Psoas muscle (tissue), 7 donors: ENCODE measurements at regions not wholly inside any gene's neighbourhood (a gene's known extent, or its start where the extent isn't known, plus 50 kb on each side); places are given as distances from the start of the nearest gene placed in this dataset.

Experiments
- ATAC-seq, 4 donors: fragments of 200-7000 bp; cut with Tn5 transposase; one replicate each; pipeline ENCODE4 v1.9.1; 2020; ENCODE audit warnings: moderate library complexity in 3 of 4, mild to moderate bottlenecking in 2 of 4
- DNase-seq, 2 donors: peaks; one replicate each; pipeline ENCODE4 v3.0.0-alpha.2; 2020
- H3K27ac ChIP-seq: fragments of 200-600 bp; one replicate; pipeline ENCODE4 v1.8.0; 2022
- H3K27me3 ChIP-seq, 3 donors: fragments of 200-600 bp in 1 of 3; one replicate each; pipeline versions ENCODE4 v1.6.1 to v1.8.0; 2013 to 2022; ENCODE audit warnings: low read length in 2 of 3, mild to moderate bottlenecking in 2 of 3, moderate library complexity in 1 of 3; ENCODE audit not compliant: insufficient read depth in 3 of 3
- H3K36me3 ChIP-seq, 2 donors: fragments of 200-600 bp in 1 of 2; one replicate each; pipeline versions ENCODE4 v1.6.1 to v1.8.0; 2013 to 2022; ENCODE audit warnings: low read depth in 1 of 2, mild to moderate bottlenecking in 1 of 2, moderate library complexity in 1 of 2; ENCODE audit not compliant: insufficient read depth in 1 of 2
- H3K4me1 ChIP-seq: fragments of 200-600 bp; one replicate; pipeline ENCODE4 v1.8.0; 2022
- H3K4me3 ChIP-seq: fragments of 200-600 bp; one replicate; pipeline ENCODE4 v1.8.0; 2022; ENCODE audit warnings: mild to moderate bottlenecking
- H3K9me3 ChIP-seq: fragments of 200-600 bp; one replicate; pipeline ENCODE4 v1.8.0; 2022
- CTCF ChIP-seq: fragments of 200-600 bp; IDR thresholded peaks from one replicate; pipeline ENCODE4 v1.8.0; 2022; ENCODE audit warnings: antibody characterized with exemption
- WGBS, 3 donors: extraction: QIAGEN DNeasy Blood & Tissue Kit; methylation state at CpG; one replicate each; pipeline versions ENCODE4 v1.1.6 to v1.1.7; 2013; 5-methylcytosine and 5-hydroxymethylcytosine counted together
- intact Hi-C, 2 donors: fragments of 100-400 bp; cut with DNase I; formaldehyde crosslinking; loops; one replicate each; pipeline versions ENCODE4 v1.11.0 to v1.14.2; 2022
- donor health status: healthy with polysubstance abuse.
- donor health status: DM: no; HTN: no; CAD: no; lungs with moderate emphysema.
- donor health status: Bipolar disorder and iron deficiency.
- donor health status: healthy.
- donor health status: DM: yes; HTN: yes; CAD: no.
- donor health status: DM: no; HTN: no; CAD: no.
- donor health status: DM: yes; HTN: yes; CAD: no.

- no peaks in the 10 kb centered on the region for H3K36me3 ChIP-seq
- peaks cover 36% of the 10 kb centered on the region for H3K4me1 ChIP-seq
- ATAC-seq (peak in 3 of 4 donors; percentile 64 to 84 (median 82)), DNase-seq (no peak)
- intact Hi-C loops: loop anchor here in 1 of 2 donors (10.0 kb wide), 1 partner anchor 57 kb away; no protein-coding TSS in a partner anchor
- no peaks in the 10 kb centered on the region for H3K9me3 ChIP-seq
- 71 to 81% (median 78%) methylated on average over 1 of the region's 1 CpG for WGBS, 3 donors
- H3K27me3 ChIP-seq: no peaks in the 10 kb centered on the region
- TF ChIP-seq CTCF: no peak
- H3K4me3 ChIP-seq: no peak overlapping the region
- no peak overlapping the region for H3K27ac ChIP-seq
Observed at GRCh38 chr11:128407962-128408361, 179.4 kb downstream of the ETS1 start.

- ATAC-seq: no peak
- Histone ChIP-seq H3K36me3 (no peaks in the 10 kb centered on the region), H3K4me1 (peaks cover 42% of the 10 kb centered on the region), H3K27me3 (no peaks in the 10 kb centered on the region), H3K9me3 (no peaks in the 10 kb centered on the region), H3K27ac (no peak overlapping the region), H3K4me3 (no peak overlapping the region)
- no peak for DNase-seq
- no peak for TF ChIP-seq CTCF
- intact Hi-C loops: loop anchor here in 1 of 2 donors (10.0 kb wide), 1 partner anchor 59 kb away; no protein-coding TSS in a partner anchor
- WGBS, 3 donors: 47 to 61% (median 48%) methylated on average over 8 of the region's 8 CpGs
Observed at GRCh38 chr11:128405714-128406662, 181.4 kb downstream of the ETS1 start.

- DNase-seq (no peak), ATAC-seq (no peak)
- no peaks in the 10 kb centered on the region for H3K9me3 ChIP-seq
- WGBS, 3 donors: 95 to 100% (median 97%) methylated on average over 1 of the region's 1 CpG
- no peak overlapping the region for H3K4me3 ChIP-seq
- no peaks in the 10 kb centered on the region for H3K27me3 ChIP-seq
- TF ChIP-seq CTCF: no peak
- intact Hi-C loops: loop anchor here in 1 of 2 donors (10.0 kb wide), 1 partner anchor 60 kb away; no protein-coding TSS in a partner anchor
- H3K36me3 ChIP-seq: no peaks in the 10 kb centered on the region
- no peak overlapping the region for H3K27ac ChIP-seq
- H3K4me1 ChIP-seq: peaks cover 44% of the 10 kb centered on the region
Observed at GRCh38 chr11:128405112-128405511, 182.2 kb downstream of the ETS1 start.

GRCh38 chr11:128404437-128404836 lies 182.9 kb downstream of the ETS1 start:
- no peak for TF ChIP-seq CTCF
- 92 to 97% (median 96%) methylated on average over 1 of the region's 1 CpG for WGBS, 3 donors
- Histone ChIP-seq H3K27me3 (no peaks in the 10 kb centered on the region), H3K4me1 (peaks cover 46% of the 10 kb centered on the region), H3K36me3 (no peaks in the 10 kb centered on the region), H3K27ac (no peak overlapping the region), H3K9me3 (no peaks in the 10 kb centered on the region), H3K4me3 (no peak overlapping the region)
- ATAC-seq (no peak), DNase-seq (no peak)
- intact Hi-C loops: loop anchor here in 1 of 2 donors (10.0 kb wide), 1 partner anchor 60 kb away; no protein-coding TSS in a partner anchor
